ENCODE measurements at regions not wholly inside any gene's neighbourhood (a gene's known extent, or its start where the extent isn't known, plus 50 kb on each side); places are given as distances from the start of the nearest gene placed in this dataset.
"Not testable (repeated sequence)": the region's sequence is repeated elsewhere in the genome, so short reads cannot be mapped to it uniquely, and the experiment has no call there.

GRCh38 chr7:98763441-98763840 is 106.4 kb downstream of the TMEM130 start:
- no peak for TF ChIP-seq CTCF (IDR thresholded peaks at IDR 0.05; ENCODE audit: borderline replicate concordance, extremely low read depth, insufficient read depth)
- DNase-seq (no peak), FAIRE-seq (no peak)
- Histone ChIP-seq H3K27me3 (ENCODE audit: control insufficient read depth, insufficient read depth, low read length) (no peaks in the 10 kb centered on the region), H3K27ac (ENCODE audit: low read depth in 2 of 2, low read length in 2 of 2) (no peak overlapping the region), H3K4me1 (ENCODE audit: control insufficient read depth in 2 of 3, insufficient read depth in 2 of 3, low read depth in 1 of 3, low read length in 3 of 3) (no peaks in the 10 kb centered on the region), H3K4me3 (ENCODE audit: low read length in 3 of 3) (no peak overlapping the region), H3K36me3 (ENCODE audit: control insufficient read depth in 2 of 3, insufficient read depth in 3 of 3, low read length in 3 of 3) (no peaks in the 10 kb centered on the region), H3K9me3 (ENCODE audit: control insufficient read depth in 2 of 3, insufficient read depth in 1 of 3, low read length in 3 of 3) (peaks cover 0 to 2% (median 0%) of the 10 kb centered on the region in 3 donors), H3K9ac (ENCODE audit: low read length in 3 of 3) (no peak overlapping the region)
- intact Hi-C loops (cut with DNase I) = no loop called here

- Histone ChIP-seq H3K4me1 (ENCODE audit: control insufficient read depth in 2 of 3, insufficient read depth in 2 of 3, low read depth in 1 of 3, low read length in 3 of 3) (no peaks in the 10 kb centered on the region), H3K27ac (ENCODE audit: low read depth in 2 of 2, low read length in 2 of 2) (no peak overlapping the region), H3K27me3 (ENCODE audit: control insufficient read depth, insufficient read depth, low read length) (no peaks in the 10 kb centered on the region), H3K36me3 (ENCODE audit: control insufficient read depth in 2 of 3, insufficient read depth in 3 of 3, low read length in 3 of 3) (no peaks in the 10 kb centered on the region), H3K9me3 (ENCODE audit: control insufficient read depth in 2 of 3, insufficient read depth in 1 of 3, low read length in 3 of 3) (peaks cover 0 to 2% (median 0%) of the 10 kb centered on the region in 3 donors), H3K9ac (ENCODE audit: low read length in 3 of 3) (no peak overlapping the region), H3K4me3 (ENCODE audit: low read length in 3 of 3) (no peak overlapping the region)
- intact Hi-C loops (cut with DNase I) = no loop called here
- FAIRE-seq (no peak), DNase-seq (no peak)
- TF ChIP-seq CTCF (IDR thresholded peaks at IDR 0.05; ENCODE audit: borderline replicate concordance, extremely low read depth, insufficient read depth) = no peak
These were observed 104.9 kb downstream of the TMEM130 start for GRCh38 chr7:98764946-98765345.

GRCh38 chr7:98770085-98770484 is 99.7 kb downstream of the TMEM130 start:
- H3K27me3 ChIP-seq (ENCODE audit: control insufficient read depth, insufficient read depth, low read length); H3K4me1 ChIP-seq (ENCODE audit: control insufficient read depth in 2 of 3, insufficient read depth in 2 of 3, low read depth in 1 of 3, low read length in 3 of 3); FAIRE-seq; DNase-seq; intact Hi-C loops (cut with DNase I); H3K36me3 ChIP-seq (ENCODE audit: control insufficient read depth in 2 of 3, insufficient read depth in 3 of 3, low read length in 3 of 3); H3K4me3 ChIP-seq (ENCODE audit: low read length in 3 of 3); H3K9ac ChIP-seq (ENCODE audit: low read length in 3 of 3); H3K27ac ChIP-seq (ENCODE audit: low read depth in 2 of 2, low read length in 2 of 2); H3K9me3 ChIP-seq (ENCODE audit: control insufficient read depth in 2 of 3, insufficient read depth in 1 of 3, low read length in 3 of 3): not testable (repeated sequence)

- H3K4me1 ChIP-seq (ENCODE audit: control insufficient read depth in 2 of 3, insufficient read depth in 2 of 3, low read depth in 1 of 3, low read length in 3 of 3) = no peaks in the 10 kb centered on the region
- DNase-seq (peak in 3 of 5 donors; percentile 54 to 85 (median 74)), FAIRE-seq (no peak)
- no peaks in the 10 kb centered on the region for H3K9me3 ChIP-seq (ENCODE audit: control insufficient read depth in 2 of 3, insufficient read depth in 1 of 3, low read length in 3 of 3)
- TF ChIP-seq CTCF (IDR thresholded peaks at IDR 0.05; ENCODE audit: borderline replicate concordance, extremely low read depth, insufficient read depth) = no peak
- H3K4me3 ChIP-seq (ENCODE audit: low read length in 3 of 3) = no peak overlapping the region
- no peak overlapping the region for H3K27ac ChIP-seq (ENCODE audit: low read depth in 2 of 2, low read length in 2 of 2)
- intact Hi-C loops (cut with DNase I) = no loop called here
- H3K36me3 ChIP-seq (ENCODE audit: control insufficient read depth in 2 of 3, insufficient read depth in 3 of 3, low read length in 3 of 3) = no peaks in the 10 kb centered on the region
- H3K27me3 ChIP-seq (ENCODE audit: control insufficient read depth, insufficient read depth, low read length) = no peaks in the 10 kb centered on the region
- no peak overlapping the region for H3K9ac ChIP-seq (ENCODE audit: low read length in 3 of 3)
These were observed 98.3 kb downstream of the TMEM130 start for GRCh38 chr7:98771519-98771918.

Measured in kidney (tissue), 13 donors.